Endothelial cell of umbilical vein (primary cell): ENCODE measurements at regions not wholly inside any gene's neighbourhood (a gene's known extent, or its start where the extent isn't known, plus 50 kb on each side); places are given as distances from the start of the nearest gene placed in this dataset.

ENCODE experiments used
- CTCF ChIP-seq, 2 donors: IDR thresholded peaks; 1 replicate in 1 of 2; 2 replicates in 1 of 2; pipeline ENCODE4 v1.5.1; 2011; ENCODE audit warnings: low read length in 2 of 2, mild to moderate bottlenecking in 2 of 2, moderate library complexity in 2 of 2, control low read depth in 1 of 2, inconsistent platforms in 1 of 2, low read depth in 1 of 2; ENCODE audit not compliant: insufficient read depth in 1 of 2; ENCODE audit errors: extremely low read depth in 1 of 2
- FOS ChIP-seq: IDR thresholded peaks from 2 replicates; pipeline ENCODE4 v1.6.1; 2011; ENCODE audit warnings: mild to moderate bottlenecking, low read length, moderate library complexity, borderline replicate concordance; ENCODE audit not compliant: insufficient read depth
- JUN ChIP-seq: IDR thresholded peaks from 2 replicates; pipeline ENCODE4 v1.6.1; 2011; ENCODE audit warnings: borderline replicate concordance, low read depth; ENCODE audit not compliant: insufficient read length, insufficient read depth
- MYC ChIP-seq: IDR thresholded peaks from one replicate; pipeline ENCODE4 v1.6.1; 2011; ENCODE audit warnings: mild to moderate bottlenecking, low read depth, low read length
- POLR2AphosphoS5 ChIP-seq: IDR thresholded peaks from 2 replicates; pipeline ENCODE4 v1.6.1; 2012; ENCODE audit warnings: low read depth, mild to moderate bottlenecking, control low read depth, low read length, moderate library complexity; ENCODE audit not compliant: insufficient read depth

DNA sequence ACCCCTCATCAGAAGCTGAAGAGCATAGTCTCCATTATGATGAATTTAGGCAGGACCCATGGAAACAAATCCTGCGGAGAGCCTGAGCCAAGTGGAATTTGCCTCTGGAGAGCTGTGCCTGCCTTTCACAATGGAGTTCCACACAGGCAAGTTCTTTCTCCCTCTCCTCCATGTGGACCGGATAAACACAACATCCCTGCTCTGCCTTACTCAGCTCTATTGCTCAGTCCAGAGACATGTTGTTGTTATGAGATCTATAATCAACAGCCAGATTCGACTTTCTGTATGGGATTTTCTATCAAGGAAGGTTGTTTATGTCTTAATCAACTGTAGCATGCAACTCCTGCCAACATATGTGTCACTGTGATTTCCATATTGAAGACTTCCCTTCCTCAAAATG, 59.5 kb upstream of the ELMO1 start:
- TF ChIP-seq CTCF (IDR thresholded peaks at IDR 0.05; ENCODE audit: extremely low read depth in 1 of 2, insufficient read depth in 1 of 2, low read depth in 1 of 2, low read length in 2 of 2) = no peak
- TF ChIP-seq FOS = no peak
- no peak for TF ChIP-seq POLR2AphosphoS5
- no peak for TF ChIP-seq MYC
- TF ChIP-seq JUN = no peak
